ENCODE measurements at regions not wholly inside any gene's neighbourhood (a gene's known extent, or its start where the extent isn't known, plus 50 kb on each side); places are given as distances from the start of the nearest gene placed in this dataset.

DNA sequence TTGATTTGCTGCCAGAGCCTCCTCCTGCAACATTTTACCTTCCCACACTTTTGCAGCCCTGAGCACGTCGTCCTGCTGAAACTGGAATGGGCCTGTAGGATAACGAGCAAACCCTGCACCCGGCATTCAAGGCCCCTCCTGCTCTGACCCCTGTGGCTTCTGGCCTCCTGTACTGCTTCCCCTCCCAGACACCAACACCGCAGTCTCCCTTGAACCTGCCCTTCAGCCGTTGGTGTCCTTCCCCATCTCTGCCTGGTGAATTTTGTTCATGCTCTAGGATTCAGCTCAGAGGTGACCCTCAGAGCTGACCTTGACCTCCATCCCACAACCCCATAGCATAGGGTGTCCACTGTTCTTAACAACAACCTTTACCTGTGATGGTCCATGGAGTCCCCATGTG lies 535.1 kb downstream of the MATN1 start:
- TF ChIP-seq, protein P1, sequence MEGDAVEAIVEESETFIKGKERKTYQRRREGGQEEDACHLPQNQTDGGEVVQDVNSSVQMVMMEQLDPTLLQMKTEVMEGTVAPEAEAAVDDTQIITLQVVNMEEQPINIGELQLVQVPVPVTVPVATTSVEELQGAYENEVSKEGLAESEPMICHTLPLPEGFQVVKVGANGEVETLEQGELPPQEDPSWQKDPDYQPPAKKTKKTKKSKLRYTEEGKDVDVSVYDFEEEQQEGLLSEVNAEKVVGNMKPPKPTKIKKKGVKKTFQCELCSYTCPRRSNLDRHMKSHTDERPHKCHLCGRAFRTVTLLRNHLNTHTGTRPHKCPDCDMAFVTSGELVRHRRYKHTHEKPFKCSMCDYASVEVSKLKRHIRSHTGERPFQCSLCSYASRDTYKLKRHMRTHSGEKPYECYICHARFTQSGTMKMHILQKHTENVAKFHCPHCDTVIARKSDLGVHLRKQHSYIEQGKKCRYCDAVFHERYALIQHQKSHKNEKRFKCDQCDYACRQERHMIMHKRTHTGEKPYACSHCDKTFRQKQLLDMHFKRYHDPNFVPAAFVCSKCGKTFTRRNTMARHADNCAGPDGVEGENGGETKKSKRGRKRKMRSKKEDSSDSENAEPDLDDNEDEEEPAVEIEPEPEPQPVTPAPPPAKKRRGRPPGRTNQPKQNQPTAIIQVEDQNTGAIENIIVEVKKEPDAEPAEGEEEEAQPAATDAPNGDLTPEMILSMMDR (IDR thresholded peaks at IDR 0.05), result no peak
- TF ChIP-seq POLR2AphosphoS5 (IDR thresholded peaks at IDR 0.05) (no peak), POLR2A (IDR thresholded peaks at IDR 0.05; ENCODE audit: low read depth) (no peak)

Data from esophagus muscularis mucosa (tissue), 3 donors.